H9 (cell line): ENCODE measurements at regions not wholly inside any gene's neighbourhood (a gene's known extent, or its start where the extent isn't known, plus 50 kb on each side); places are given as distances from the start of the nearest gene placed in this dataset.

Experiments used
- DNase-seq: peaks from one replicate; pipeline ENCODE4 v3.0.0-alpha.2; 2017
- H2AFZ ChIP-seq: one replicate; pipeline ENCODE4 v1.6.1; 2013; ENCODE audit warnings: mild to moderate bottlenecking, low read length, control low read depth, moderate library complexity
- H2AK5ac ChIP-seq: 2 replicates; pipeline ENCODE4 v1.6.1; 2013; ENCODE audit warnings: low read length, control low read depth, mixed read lengths; ENCODE audit not compliant: insufficient read length
- H2BK120ac ChIP-seq: one replicate; pipeline ENCODE4 v1.6.1; 2013; ENCODE audit warnings: low read depth, mild to moderate bottlenecking, low read length, control low read depth, inconsistent platforms; ENCODE audit not compliant: poor library complexity, severe bottlenecking
- H2BK12ac ChIP-seq: 2 replicates; pipeline ENCODE4 v1.6.1; 2013; ENCODE audit warnings: low read length, control low read depth, mixed read lengths, low read depth; ENCODE audit not compliant: insufficient read length
- H2BK15ac ChIP-seq: 2 replicates; pipeline ENCODE4 v1.6.1; 2013; ENCODE audit warnings: low read depth, low read length, control low read depth
- H2BK20ac ChIP-seq: one replicate; pipeline ENCODE4 v1.6.1; 2013; ENCODE audit warnings: low read depth, mild to moderate bottlenecking, low read length, control low read depth, inconsistent platforms; ENCODE audit not compliant: poor library complexity, severe bottlenecking
- H2BK5ac ChIP-seq: 2 replicates; pipeline ENCODE4 v1.6.1; 2013; ENCODE audit warnings: low read length, control low read depth, mixed read lengths; ENCODE audit not compliant: insufficient read length
- H3K14ac ChIP-seq: 2 replicates; pipeline ENCODE4 v1.6.1; 2013; ENCODE audit warnings: low read length, control low read depth; ENCODE audit not compliant: insufficient read depth
- H3K18ac ChIP-seq: 2 replicates; pipeline ENCODE4 v1.6.1; 2013; ENCODE audit warnings: low read depth, mild to moderate bottlenecking, mixed read lengths, low read length, control low read depth; ENCODE audit not compliant: insufficient read length
- H3K23ac ChIP-seq: 2 replicates; pipeline ENCODE4 v1.6.1; 2013; ENCODE audit warnings: low read length, control low read depth, mixed read lengths, low read depth; ENCODE audit not compliant: insufficient read length
- H3K23me2 ChIP-seq: 2 replicates; pipeline ENCODE4 v1.6.1; 2013; ENCODE audit warnings: low read depth, mild to moderate bottlenecking, mixed read lengths, low read length, control low read depth; ENCODE audit not compliant: insufficient read length, poor library complexity, severe bottlenecking
- H3K27ac ChIP-seq: 2 replicates; pipeline ENCODE4 v1.5.1; 2013; ENCODE audit warnings: low read length, control low read depth, mixed read lengths, low read depth; ENCODE audit not compliant: insufficient read length
- H3K27me3 ChIP-seq: 2 replicates; pipeline ENCODE4 v1.6.1; 2013; ENCODE audit warnings: low read length, control low read depth, inconsistent platforms; ENCODE audit not compliant: insufficient read depth
- H3K4ac ChIP-seq: 2 replicates; pipeline ENCODE4 v1.6.1; 2013; ENCODE audit warnings: low read depth, mild to moderate bottlenecking, control low read depth, inconsistent platforms, low read length, moderate library complexity
- H3K4me1 ChIP-seq: 2 replicates; pipeline ENCODE4 v1.6.1; 2013; ENCODE audit warnings: low read length, control low read depth, inconsistent platforms; ENCODE audit not compliant: insufficient read depth
- H3K4me2 ChIP-seq: 2 replicates; pipeline ENCODE4 v1.6.1; 2013; ENCODE audit warnings: low read length, control low read depth, mixed read lengths; ENCODE audit not compliant: insufficient read length, insufficient read depth
- H3K56ac ChIP-seq: 2 replicates; pipeline ENCODE4 v1.6.1; 2013; ENCODE audit warnings: low read depth, mild to moderate bottlenecking, mixed read lengths, low read length, control low read depth; ENCODE audit not compliant: insufficient read length
- H3K79me1 ChIP-seq: 2 replicates; pipeline ENCODE4 v1.6.1; 2013; ENCODE audit warnings: low read depth, mild to moderate bottlenecking, moderate library complexity, low read length, control low read depth, inconsistent platforms; ENCODE audit not compliant: insufficient read depth, poor library complexity, severe bottlenecking
- H3K79me2 ChIP-seq: 2 replicates; pipeline ENCODE4 v1.6.1; 2013; ENCODE audit warnings: low read length, control low read depth, inconsistent platforms; ENCODE audit not compliant: insufficient read depth
- H3K9ac ChIP-seq: 2 replicates; pipeline ENCODE4 v1.6.1; 2013; ENCODE audit warnings: low read length, control low read depth, mixed read lengths; ENCODE audit not compliant: insufficient read length; ENCODE audit errors: extremely low read depth
- H3K9me3 ChIP-seq: one replicate; pipeline ENCODE4 v1.6.1; 2013; ENCODE audit warnings: low read depth, low read length, inconsistent platforms; ENCODE audit not compliant: control insufficient read depth
- H3T11ph ChIP-seq: one replicate; pipeline ENCODE4 v1.6.1; 2013; ENCODE audit warnings: mild to moderate bottlenecking, low read length, control low read depth, inconsistent platforms
- H4K20me1 ChIP-seq: one replicate; pipeline ENCODE4 v1.6.1; 2013; ENCODE audit not compliant: control insufficient read depth, insufficient read length, insufficient read depth
- H4K5ac ChIP-seq: 2 replicates; pipeline ENCODE4 v1.6.1; 2013; ENCODE audit warnings: low read depth, mild to moderate bottlenecking, mixed read lengths, low read length, control low read depth; ENCODE audit not compliant: insufficient read length
- H4K8ac ChIP-seq: replicated peaks from 2 replicates; pipeline ENCODE4 v1.6.1; 2013; ENCODE audit warnings: low read length, control low read depth, mixed read lengths, low read depth; ENCODE audit not compliant: insufficient read length
- H4K91ac ChIP-seq: 2 replicates; pipeline ENCODE4 v1.6.1; 2013; ENCODE audit warnings: low read depth, mild to moderate bottlenecking, moderate library complexity, mixed read lengths, low read length, control low read depth; ENCODE audit not compliant: insufficient read length
- H3K27ac Mint-ChIP-seq, 3 experiments: 2 replicates in 2 of 3; 3 replicates in 1 of 3; pipeline ENCODE4 v1.8.0; 2020 to 2021; ENCODE audit warnings: mixed read lengths in 3 of 3, mild to moderate bottlenecking in 1 of 3, moderate library complexity in 1 of 3
- H3K27me3 Mint-ChIP-seq: 2 replicates; pipeline ENCODE4 v1.8.0; 2021; ENCODE audit warnings: low read depth, mild to moderate bottlenecking, moderate library complexity, mixed read lengths
- H3K36me3 Mint-ChIP-seq, 3 experiments: 2 replicates in 2 of 3; 3 replicates in 1 of 3; pipeline ENCODE4 v1.8.0; 2020 to 2021; ENCODE audit warnings: low read depth in 3 of 3, mixed read lengths in 3 of 3; ENCODE audit not compliant: insufficient read depth in 1 of 3
- H3K4me1 Mint-ChIP-seq, 2 experiments: 2 replicates each; pipeline ENCODE4 v1.8.0; 2020; ENCODE audit warnings: mixed read lengths in 2 of 2
- H3K4me3 Mint-ChIP-seq, 2 experiments: 2 replicates in 1 of 2; 3 replicates in 1 of 2; pipeline ENCODE4 v1.8.0; 2020 to 2021; ENCODE audit warnings: mild to moderate bottlenecking in 2 of 2, mixed read lengths in 2 of 2, moderate library complexity in 1 of 2
- H3K9me3 Mint-ChIP-seq, 2 experiments: 2 replicates in 1 of 2; 3 replicates in 1 of 2; pipeline ENCODE4 v1.8.0; 2020; ENCODE audit warnings: mild to moderate bottlenecking in 2 of 2, mixed read lengths in 2 of 2, moderate library complexity in 1 of 2
- WGBS: extraction: QIAGEN DNeasy Blood & Tissue Kit; methylation state at CpG from one replicate; pipeline ENCODE4 v1.1.7; 2013; ENCODE audit warnings: missing lambda C conversion rate, low lambda C conversion rate, mixed read lengths; ENCODE audit not compliant: insufficient read length; ENCODE audit errors: extremely low coverage; 5-methylcytosine and 5-hydroxymethylcytosine counted together
- TF ChIP-seq, protein P1 (sequence below): fragments of 200-600 bp; sonication (generic); conservative IDR thresholded peaks from 3 replicates; pipeline ENCODE4 v1.8.0; 2021; ENCODE audit warnings: antibody characterized with exemption, mild to moderate bottlenecking

DNA sequence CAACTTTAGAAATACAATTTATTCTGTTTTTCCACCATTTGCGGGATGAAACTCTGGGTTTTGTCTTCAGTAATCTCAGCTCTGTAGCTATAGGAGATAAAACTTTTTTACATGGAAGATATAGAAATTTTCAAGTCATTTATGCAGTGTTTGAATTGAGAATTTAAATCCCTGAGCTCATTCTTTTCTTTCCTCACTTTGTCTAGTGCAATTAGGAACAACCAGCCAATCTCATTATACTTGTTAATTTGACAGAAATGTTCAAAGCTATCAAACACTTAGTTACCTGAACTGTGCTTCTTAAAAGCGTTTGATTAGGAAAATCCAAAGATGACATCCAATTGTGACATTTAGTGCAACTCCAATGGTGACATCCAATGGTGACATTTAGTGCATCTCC lies 1014.3 kb downstream of the SLITRK5 start:
- Histone ChIP-seq H2BK20ac (no peak overlapping the region), H2BK5ac (no peak overlapping the region), H4K5ac (no peak overlapping the region), H3K56ac (no peak overlapping the region), H2AFZ (no peak overlapping the region), H3K23me2 (no peaks in the 10 kb centered on the region), H3K4me2 (no peak overlapping the region), H4K20me1 (no peaks in the 10 kb centered on the region), H3K14ac (no peak overlapping the region), H3K79me2 (no peaks in the 10 kb centered on the region), H4K8ac (no peak overlapping the region), H3K4me1 (no peaks in the 10 kb centered on the region), H3K79me1 (no peaks in the 10 kb centered on the region), H3K4ac (no peak overlapping the region), H2AK5ac (no peak overlapping the region), H2BK120ac (no peak overlapping the region), H3T11ph (no peak overlapping the region), H4K91ac (no peak overlapping the region), H3K9ac (no peak overlapping the region), H3K18ac (no peak overlapping the region), H2BK12ac (no peak overlapping the region), H3K27ac (no peak overlapping the region), H3K23ac (no peak overlapping the region), H2BK15ac (no peak overlapping the region), H3K27me3 (no peaks in the 10 kb centered on the region), H3K9me3 (no peaks in the 10 kb centered on the region)
- no CpG with 5 or more reads among the region's 2 CpGs for WGBS
- H3K9me3 Mint-ChIP-seq, result no peaks in the 10 kb centered on the region
- no peaks in the 10 kb centered on the region for H3K36me3 Mint-ChIP-seq
- no peak overlapping the region for H3K27ac Mint-ChIP-seq
- TF ChIP-seq, protein P1, sequence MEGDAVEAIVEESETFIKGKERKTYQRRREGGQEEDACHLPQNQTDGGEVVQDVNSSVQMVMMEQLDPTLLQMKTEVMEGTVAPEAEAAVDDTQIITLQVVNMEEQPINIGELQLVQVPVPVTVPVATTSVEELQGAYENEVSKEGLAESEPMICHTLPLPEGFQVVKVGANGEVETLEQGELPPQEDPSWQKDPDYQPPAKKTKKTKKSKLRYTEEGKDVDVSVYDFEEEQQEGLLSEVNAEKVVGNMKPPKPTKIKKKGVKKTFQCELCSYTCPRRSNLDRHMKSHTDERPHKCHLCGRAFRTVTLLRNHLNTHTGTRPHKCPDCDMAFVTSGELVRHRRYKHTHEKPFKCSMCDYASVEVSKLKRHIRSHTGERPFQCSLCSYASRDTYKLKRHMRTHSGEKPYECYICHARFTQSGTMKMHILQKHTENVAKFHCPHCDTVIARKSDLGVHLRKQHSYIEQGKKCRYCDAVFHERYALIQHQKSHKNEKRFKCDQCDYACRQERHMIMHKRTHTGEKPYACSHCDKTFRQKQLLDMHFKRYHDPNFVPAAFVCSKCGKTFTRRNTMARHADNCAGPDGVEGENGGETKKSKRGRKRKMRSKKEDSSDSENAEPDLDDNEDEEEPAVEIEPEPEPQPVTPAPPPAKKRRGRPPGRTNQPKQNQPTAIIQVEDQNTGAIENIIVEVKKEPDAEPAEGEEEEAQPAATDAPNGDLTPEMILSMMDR, result no peak
- no peaks in the 10 kb centered on the region for H3K27me3 Mint-ChIP-seq
- DNase-seq, result no peak
- H3K4me3 Mint-ChIP-seq, result no peak overlapping the region
- H3K4me1 Mint-ChIP-seq, result peaks cover 2 to 4% of the 10 kb centered on the region in 2 experiments; a peak in 3 of 4 replicates
